Neural crest cell (in vitro differentiated cells): ENCODE measurements at regions not wholly inside any gene's neighbourhood (a gene's known extent, or its start where the extent isn't known, plus 50 kb on each side); places are given as distances from the start of the nearest gene placed in this dataset.

Source experiments
- DNase-seq: peaks from one replicate; pipeline ENCODE4 v3.0.0; 2021; ENCODE audit warnings: low read depth, mixed read lengths, low spot score
- H3K27ac Mint-ChIP-seq: one replicate; pipeline ENCODE4 v1.8.0; 2021; ENCODE audit warnings: mild to moderate bottlenecking, mixed read lengths; ENCODE audit not compliant: unreplicated experiment
- H3K27me3 Mint-ChIP-seq: 2 replicates; pipeline ENCODE4 v1.8.0; 2021; ENCODE audit warnings: low read depth, mild to moderate bottlenecking, mixed read lengths
- H3K36me3 Mint-ChIP-seq: 2 replicates; pipeline ENCODE4 v1.8.0; 2021; ENCODE audit warnings: low read depth, mild to moderate bottlenecking, mixed read lengths
- H3K4me1 Mint-ChIP-seq: 2 replicates; pipeline ENCODE4 v1.8.0; 2021; ENCODE audit warnings: mixed read lengths
- H3K4me3 Mint-ChIP-seq: one replicate; pipeline ENCODE4 v1.8.0; 2021; ENCODE audit warnings: mild to moderate bottlenecking, mixed read lengths
- H3K9me3 Mint-ChIP-seq: 2 replicates; pipeline ENCODE4 v1.8.0; 2021; ENCODE audit warnings: mixed read lengths
- TF ChIP-seq, protein P1 (sequence below): fragments of 200-600 bp; sonication (generic); conservative IDR thresholded peaks from 2 replicates; pipeline ENCODE4 v1.5.0; 2021; ENCODE audit warnings: antibody characterized with exemption, mild to moderate bottlenecking

DNA sequence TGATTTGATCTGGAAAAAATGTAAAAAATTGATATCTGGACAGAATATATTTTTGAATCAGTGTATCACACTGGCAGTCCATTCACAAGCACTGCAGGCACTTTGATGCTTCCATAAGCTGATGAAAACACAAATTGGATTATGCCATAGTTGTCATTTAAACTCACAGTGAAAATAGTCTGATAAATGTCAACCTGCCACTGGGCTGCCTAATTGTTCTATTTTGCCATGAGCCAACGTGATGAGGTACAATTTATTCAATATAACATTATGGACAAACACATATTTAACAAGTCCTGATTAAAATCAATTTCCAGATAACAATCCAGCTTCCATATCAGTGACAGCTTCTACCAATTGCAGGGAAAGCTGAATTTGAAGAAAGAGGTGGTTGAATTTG lies 1244.9 kb downstream of the EFNB2 start:
- Mint-ChIP-seq H3K36me3 (peaks cover 3% of the 10 kb centered on the region), H3K4me3 (no peak overlapping the region), H3K27me3 (no peaks in the 10 kb centered on the region), H3K9me3 (peaks cover 10% of the 10 kb centered on the region), H3K27ac (no peak overlapping the region), H3K4me1 (no peaks in the 10 kb centered on the region)
- TF ChIP-seq, protein P1, sequence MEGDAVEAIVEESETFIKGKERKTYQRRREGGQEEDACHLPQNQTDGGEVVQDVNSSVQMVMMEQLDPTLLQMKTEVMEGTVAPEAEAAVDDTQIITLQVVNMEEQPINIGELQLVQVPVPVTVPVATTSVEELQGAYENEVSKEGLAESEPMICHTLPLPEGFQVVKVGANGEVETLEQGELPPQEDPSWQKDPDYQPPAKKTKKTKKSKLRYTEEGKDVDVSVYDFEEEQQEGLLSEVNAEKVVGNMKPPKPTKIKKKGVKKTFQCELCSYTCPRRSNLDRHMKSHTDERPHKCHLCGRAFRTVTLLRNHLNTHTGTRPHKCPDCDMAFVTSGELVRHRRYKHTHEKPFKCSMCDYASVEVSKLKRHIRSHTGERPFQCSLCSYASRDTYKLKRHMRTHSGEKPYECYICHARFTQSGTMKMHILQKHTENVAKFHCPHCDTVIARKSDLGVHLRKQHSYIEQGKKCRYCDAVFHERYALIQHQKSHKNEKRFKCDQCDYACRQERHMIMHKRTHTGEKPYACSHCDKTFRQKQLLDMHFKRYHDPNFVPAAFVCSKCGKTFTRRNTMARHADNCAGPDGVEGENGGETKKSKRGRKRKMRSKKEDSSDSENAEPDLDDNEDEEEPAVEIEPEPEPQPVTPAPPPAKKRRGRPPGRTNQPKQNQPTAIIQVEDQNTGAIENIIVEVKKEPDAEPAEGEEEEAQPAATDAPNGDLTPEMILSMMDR = no peak
- DNase-seq = no peak

DNA sequence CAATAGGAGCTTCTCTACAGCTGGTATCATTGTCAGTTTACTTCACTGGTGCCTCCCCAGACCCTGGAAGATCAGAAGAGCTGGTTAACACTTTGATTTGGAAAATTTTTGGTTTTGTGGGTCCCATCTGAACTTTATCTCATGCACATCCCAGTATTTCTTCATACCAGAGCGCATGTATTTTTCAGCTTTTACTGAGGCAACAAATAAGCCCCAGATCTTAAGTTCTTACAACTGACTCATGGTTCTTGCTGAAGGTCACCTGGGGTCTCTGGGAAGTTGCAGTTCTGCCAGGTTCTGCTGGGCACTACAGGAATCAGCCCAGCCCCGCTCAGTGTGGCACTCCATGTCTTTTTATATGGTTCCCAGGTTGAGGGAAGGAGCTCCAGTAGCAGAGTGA lies 1249.9 kb downstream of the EFNB2 start:
- peaks cover 7% of the 10 kb centered on the region for H3K9me3 Mint-ChIP-seq
- peaks cover 3% of the 10 kb centered on the region for H3K36me3 Mint-ChIP-seq
- TF ChIP-seq, protein P1 = no peak

DNA sequence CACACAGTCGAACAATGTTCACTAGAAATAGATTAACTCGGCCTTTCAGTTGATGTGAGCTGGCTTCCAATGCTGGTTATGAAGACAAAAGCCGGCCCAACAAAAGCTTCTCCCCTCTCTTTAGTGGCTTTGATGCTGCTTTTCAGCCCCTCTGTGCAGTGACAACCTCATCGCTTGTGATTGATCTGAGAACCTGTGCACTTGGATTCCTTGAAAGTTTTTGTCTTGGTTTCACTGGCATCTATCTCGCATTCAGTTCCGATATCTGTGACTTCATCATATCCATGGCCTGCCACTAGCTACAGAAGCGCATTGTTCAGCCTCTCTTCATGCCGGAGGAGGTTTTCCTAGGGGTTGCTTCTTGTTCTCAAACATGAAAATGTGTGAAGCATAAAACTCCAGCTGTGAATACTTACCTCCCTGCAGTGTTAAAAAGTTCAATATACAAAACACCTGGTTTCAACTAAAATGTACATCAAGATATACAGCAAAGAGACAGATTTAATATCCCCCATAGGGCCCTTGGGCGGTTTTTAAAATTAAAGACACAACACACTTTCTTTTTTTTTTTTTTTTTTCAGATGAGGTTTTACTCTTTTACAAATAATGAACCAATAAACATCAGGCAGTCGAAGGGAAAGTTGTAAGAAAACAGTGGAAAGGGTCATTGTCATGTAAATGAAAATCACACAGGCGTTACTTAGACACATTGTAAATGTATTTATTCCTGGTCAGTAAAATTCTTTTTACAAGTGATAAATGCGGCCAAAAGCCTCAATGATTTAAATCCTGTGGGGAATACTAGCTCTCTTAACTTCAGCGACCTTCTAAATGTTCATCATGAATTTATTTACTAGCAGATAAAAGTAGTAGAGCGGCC lies 1252.8 kb downstream of the EFNB2 start:
- Mint-ChIP-seq H3K27me3 (no peaks in the 10 kb centered on the region), H3K9me3 (peaks cover 4% of the 10 kb centered on the region), H3K27ac (peak overlapping the region; percentile 96), H3K4me1 (peaks cover 52% of the 10 kb centered on the region), H3K36me3 (peaks cover 3% of the 10 kb centered on the region), H3K4me3 (peak overlapping the region; percentile 45)
- DNase-seq = peak; percentile 31
- TF ChIP-seq, protein P1 = no peak

More for the DNA sequence above, 1249.9 kb downstream of the EFNB2 start:
- no peak overlapping the region for H3K27ac Mint-ChIP-seq
- H3K4me1 Mint-ChIP-seq = peaks cover 37% of the 10 kb centered on the region
- DNase-seq = no peak
- no peak overlapping the region for H3K4me3 Mint-ChIP-seq
- H3K27me3 Mint-ChIP-seq = no peaks in the 10 kb centered on the region

DNA sequence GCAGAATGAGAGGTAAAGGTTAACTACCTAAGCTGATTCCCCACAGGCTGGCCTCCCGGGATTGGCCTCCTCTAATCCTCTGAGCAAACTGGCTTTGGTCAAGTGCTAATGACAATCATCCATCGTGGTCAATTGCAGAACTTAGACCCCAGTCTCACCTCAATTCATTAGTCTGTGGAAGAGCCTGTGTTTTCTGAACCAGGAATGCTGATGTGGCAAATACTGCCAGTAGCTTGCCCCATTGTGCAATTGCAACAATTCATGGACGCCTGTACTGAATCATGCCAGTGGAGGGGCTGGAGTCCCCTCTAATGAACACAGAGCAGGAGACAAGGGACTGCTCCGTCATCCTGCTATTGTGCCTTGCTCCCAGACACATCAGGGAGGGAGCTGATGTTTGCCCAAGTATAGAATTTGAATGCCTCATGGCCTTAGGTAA lies 1256.5 kb downstream of the EFNB2 start:
- DNase-seq = no peak
- peaks cover 2% of the 10 kb centered on the region for H3K9me3 Mint-ChIP-seq
- H3K4me3 Mint-ChIP-seq = peak overlapping the region; percentile 16
- H3K27me3 Mint-ChIP-seq = no peaks in the 10 kb centered on the region
- H3K27ac Mint-ChIP-seq = no peak overlapping the region
- TF ChIP-seq, protein P1 = no peak
- H3K4me1 Mint-ChIP-seq = peaks cover 52% of the 10 kb centered on the region
- peaks cover 2% of the 10 kb centered on the region for H3K36me3 Mint-ChIP-seq

DNA sequence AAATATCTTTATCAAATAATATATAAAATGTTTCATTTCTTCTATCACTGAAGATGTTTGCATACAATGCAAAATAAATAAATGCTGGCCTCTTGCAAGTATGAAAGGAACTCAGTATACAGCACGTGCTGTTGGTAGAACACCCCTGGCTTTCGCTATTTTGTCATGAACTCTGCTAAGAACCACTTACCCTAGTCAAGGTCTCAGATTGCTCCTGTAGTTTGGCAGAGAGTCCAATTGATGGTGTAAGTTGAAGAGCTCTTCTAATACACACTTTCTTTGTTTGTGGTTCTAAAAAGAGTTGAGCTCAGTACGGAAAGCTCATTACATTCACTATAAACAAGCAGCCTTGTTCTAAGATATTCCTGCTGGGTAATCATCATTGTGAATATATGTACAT lies 1258.9 kb downstream of the EFNB2 start:
- Mint-ChIP-seq H3K36me3 (peaks cover 5% of the 10 kb centered on the region), H3K4me3 (no peak overlapping the region), H3K27ac (no peak overlapping the region), H3K9me3 (peaks cover 2% of the 10 kb centered on the region), H3K4me1 (peaks cover 35% of the 10 kb centered on the region), H3K27me3 (no peaks in the 10 kb centered on the region)
- TF ChIP-seq, protein P1 = no peak
- no peak for DNase-seq
